Loucy (cell line): ENCODE measurements at regions not wholly inside any gene's neighbourhood (a gene's known extent, or its start where the extent isn't known, plus 50 kb on each side); places are given as distances from the start of the nearest gene placed in this dataset.

Experiments
- H2AFZ ChIP-seq: fragments of 200-600 bp; sonication (generic); 2 replicates; pipeline ENCODE4 v1.6.0; 2016; ENCODE audit warnings: antibody characterized with exemption, mild to moderate bottlenecking, low read length, moderate library complexity
- H3F3A ChIP-seq: fragments of 200-600 bp; 2 replicates; pipeline ENCODE4 v1.6.0; 2016; ENCODE audit warnings: antibody characterized with exemption, low read depth, mild to moderate bottlenecking
- H3K27me3 ChIP-seq: fragments of 200-600 bp; sonication (generic); 2 replicates; pipeline ENCODE4 v1.6.1; 2014; ENCODE audit warnings: low read length, mild to moderate bottlenecking; ENCODE audit not compliant: insufficient read depth, poor library complexity, severe bottlenecking
- H3K36me3 ChIP-seq: fragments of 200-600 bp; sonication (generic); 2 replicates; pipeline ENCODE4 v1.6.1; 2016; ENCODE audit warnings: low read length; ENCODE audit not compliant: insufficient read depth
- H3K4me1 ChIP-seq: fragments of 200-600 bp; sonication (generic); 2 replicates; pipeline ENCODE4 v1.5.1; 2014; ENCODE audit warnings: low read length, mild to moderate bottlenecking; ENCODE audit not compliant: insufficient read depth, poor library complexity, severe bottlenecking
- H3K4me2 ChIP-seq: fragments of 200-600 bp; sonication (generic); 2 replicates; pipeline ENCODE4 v1.6.0; 2014; ENCODE audit warnings: antibody characterized with exemption, low read length, low read depth, mild to moderate bottlenecking; ENCODE audit not compliant: poor library complexity, severe bottlenecking
- H3K4me3 ChIP-seq: fragments of 200-600 bp; sonication (generic); 2 replicates; pipeline ENCODE4 v1.5.1; 2014; ENCODE audit warnings: low read length, mild to moderate bottlenecking, mixed read lengths; ENCODE audit not compliant: poor library complexity, severe bottlenecking
- H3K79me2 ChIP-seq: fragments of 200-600 bp; sonication (generic); 2 replicates; pipeline ENCODE4 v1.6.1; 2014; ENCODE audit warnings: low read length; ENCODE audit not compliant: insufficient read depth
- H3K9ac ChIP-seq: fragments of 200-600 bp; sonication (generic); 2 replicates; pipeline ENCODE4 v1.6.0; 2014; ENCODE audit warnings: mild to moderate bottlenecking, low read depth, low read length, moderate library complexity; ENCODE audit not compliant: poor library complexity, severe bottlenecking
- H3K9me2 ChIP-seq: fragments of 200-600 bp; sonication (generic); replicated peaks from 2 replicates; pipeline ENCODE4 v1.6.1; 2016; ENCODE audit warnings: low read depth, low read length, mixed read lengths
- H3K9me3 ChIP-seq: fragments of 200-600 bp; sonication (generic); 2 replicates; pipeline ENCODE4 v1.6.1; 2014; ENCODE audit warnings: mild to moderate bottlenecking, antibody characterized with exemption, low read length, low read depth; ENCODE audit not compliant: insufficient read depth
- H4K20me1 ChIP-seq: fragments of 200-600 bp; sonication (generic); 2 replicates; pipeline ENCODE4 v1.6.0; 2014; ENCODE audit warnings: antibody characterized with exemption, low read length, mild to moderate bottlenecking; ENCODE audit not compliant: insufficient read depth, poor library complexity, severe bottlenecking
- EZH2phosphoT487 ChIP-seq: fragments of 200-600 bp; IDR thresholded peaks from 2 replicates; pipeline ENCODE4 v1.6.1; 2018; ENCODE audit warnings: antibody characterized with exemption, mild to moderate bottlenecking, moderate library complexity, borderline replicate concordance
- TF ChIP-seq, protein P1 (sequence below): fragments of 200-600 bp; sonication (generic); conservative IDR thresholded peaks from 2 replicates; pipeline ENCODE4 v1.5.1; 2014; ENCODE audit warnings: mild to moderate bottlenecking, antibody characterized with exemption, low read length

DNA sequence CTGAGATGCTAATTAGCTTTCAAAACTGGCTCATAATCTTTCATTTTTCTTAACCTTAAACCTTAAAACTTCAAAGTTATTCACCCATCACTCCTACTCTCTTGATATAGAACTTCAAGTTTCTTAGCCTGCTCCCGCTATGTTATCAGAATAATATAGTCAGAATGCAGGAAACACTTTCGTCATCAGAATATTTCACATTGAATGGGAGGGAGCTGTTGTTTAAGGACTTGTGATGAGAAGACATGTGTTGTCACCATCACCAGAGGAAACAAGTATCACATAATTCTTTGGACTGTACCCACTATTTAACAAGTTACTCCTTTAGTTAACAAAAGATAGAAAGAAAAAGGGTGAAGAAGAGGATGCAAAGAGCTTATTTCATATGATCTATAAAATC lies 65.0 kb upstream of the FNDC3A start:
- Histone ChIP-seq H3K4me3 (no peak overlapping the region), H2AFZ (no peak overlapping the region), H3K4me1 (no peaks in the 10 kb centered on the region), H3K9me3 (no peaks in the 10 kb centered on the region), H3K27me3 (no peaks in the 10 kb centered on the region), H3F3A (no peaks in the 10 kb centered on the region), H3K9ac (no peak overlapping the region), H4K20me1 (no peaks in the 10 kb centered on the region), H3K79me2 (no peaks in the 10 kb centered on the region), H3K9me2 (no peaks in the 10 kb centered on the region), H3K36me3 (no peaks in the 10 kb centered on the region), H3K4me2 (no peak overlapping the region)
- TF ChIP-seq EZH2phosphoT487 = no peak

DNA sequence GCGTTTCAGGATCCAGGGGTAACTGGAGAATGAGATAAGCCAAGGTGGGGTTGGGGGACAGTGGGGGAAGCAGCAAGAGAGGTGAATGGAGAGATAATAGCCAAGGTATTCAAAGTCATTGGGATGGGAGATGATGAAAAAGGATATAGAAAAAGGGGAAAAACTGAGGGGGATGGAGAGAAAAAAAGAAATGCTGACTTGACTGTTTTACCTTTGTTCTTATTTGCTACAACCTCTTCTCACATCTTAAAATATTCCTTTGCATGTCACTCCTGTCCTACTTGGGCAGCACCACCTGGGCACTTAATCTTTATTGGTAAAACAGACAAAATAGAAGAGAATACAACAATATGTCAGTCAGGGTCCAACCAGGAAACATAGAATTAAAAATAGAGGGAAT lies 56.0 kb upstream of the FNDC3A start:
- H3K79me2 ChIP-seq = no peaks in the 10 kb centered on the region
- H4K20me1 ChIP-seq = no peaks in the 10 kb centered on the region
- TF ChIP-seq EZH2phosphoT487 = no peak
- TF ChIP-seq, protein P1, sequence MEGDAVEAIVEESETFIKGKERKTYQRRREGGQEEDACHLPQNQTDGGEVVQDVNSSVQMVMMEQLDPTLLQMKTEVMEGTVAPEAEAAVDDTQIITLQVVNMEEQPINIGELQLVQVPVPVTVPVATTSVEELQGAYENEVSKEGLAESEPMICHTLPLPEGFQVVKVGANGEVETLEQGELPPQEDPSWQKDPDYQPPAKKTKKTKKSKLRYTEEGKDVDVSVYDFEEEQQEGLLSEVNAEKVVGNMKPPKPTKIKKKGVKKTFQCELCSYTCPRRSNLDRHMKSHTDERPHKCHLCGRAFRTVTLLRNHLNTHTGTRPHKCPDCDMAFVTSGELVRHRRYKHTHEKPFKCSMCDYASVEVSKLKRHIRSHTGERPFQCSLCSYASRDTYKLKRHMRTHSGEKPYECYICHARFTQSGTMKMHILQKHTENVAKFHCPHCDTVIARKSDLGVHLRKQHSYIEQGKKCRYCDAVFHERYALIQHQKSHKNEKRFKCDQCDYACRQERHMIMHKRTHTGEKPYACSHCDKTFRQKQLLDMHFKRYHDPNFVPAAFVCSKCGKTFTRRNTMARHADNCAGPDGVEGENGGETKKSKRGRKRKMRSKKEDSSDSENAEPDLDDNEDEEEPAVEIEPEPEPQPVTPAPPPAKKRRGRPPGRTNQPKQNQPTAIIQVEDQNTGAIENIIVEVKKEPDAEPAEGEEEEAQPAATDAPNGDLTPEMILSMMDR = no peak
- H3K9me2 ChIP-seq = no peaks in the 10 kb centered on the region
- H3K9me3 ChIP-seq = no peaks in the 10 kb centered on the region
- no peak overlapping the region for H3K4me2 ChIP-seq
- H2AFZ ChIP-seq = no peak overlapping the region
- H3K9ac ChIP-seq = no peak overlapping the region
- no peaks in the 10 kb centered on the region for H3F3A ChIP-seq
- no peaks in the 10 kb centered on the region for H3K27me3 ChIP-seq
- H3K4me1 ChIP-seq = no peaks in the 10 kb centered on the region
- H3K36me3 ChIP-seq = no peaks in the 10 kb centered on the region
- H3K4me3 ChIP-seq = no peak overlapping the region

DNA sequence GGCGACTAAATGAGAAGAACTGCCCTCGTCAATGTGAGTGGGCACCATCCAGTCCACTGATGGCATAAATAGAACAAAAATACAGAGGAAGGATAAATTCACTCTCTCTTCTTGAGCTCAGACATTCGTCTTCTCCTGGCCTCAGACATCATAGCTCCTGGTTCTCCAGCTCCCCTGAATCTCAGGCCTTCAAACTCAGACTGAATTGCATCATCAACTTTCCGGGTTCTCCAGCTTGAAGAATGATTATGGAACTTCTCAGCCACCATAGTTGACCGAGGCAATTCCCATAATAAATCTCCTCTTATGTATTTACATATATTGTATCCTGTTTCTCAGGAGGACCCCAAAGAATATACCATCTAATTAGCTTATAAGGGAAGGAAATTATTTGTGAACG lies 55.0 kb upstream of the FNDC3A start:
- Histone ChIP-seq H3K27me3 (no peaks in the 10 kb centered on the region), H3F3A (no peaks in the 10 kb centered on the region), H3K79me2 (no peaks in the 10 kb centered on the region), H3K4me1 (no peaks in the 10 kb centered on the region), H3K36me3 (no peaks in the 10 kb centered on the region), H2AFZ (no peak overlapping the region), H3K4me3 (no peak overlapping the region), H4K20me1 (no peaks in the 10 kb centered on the region), H3K9me3 (no peaks in the 10 kb centered on the region), H3K9ac (no peak overlapping the region), H3K9me2 (no peaks in the 10 kb centered on the region), H3K4me2 (no peak overlapping the region)
- TF ChIP-seq, protein P1 = no peak

DNA sequence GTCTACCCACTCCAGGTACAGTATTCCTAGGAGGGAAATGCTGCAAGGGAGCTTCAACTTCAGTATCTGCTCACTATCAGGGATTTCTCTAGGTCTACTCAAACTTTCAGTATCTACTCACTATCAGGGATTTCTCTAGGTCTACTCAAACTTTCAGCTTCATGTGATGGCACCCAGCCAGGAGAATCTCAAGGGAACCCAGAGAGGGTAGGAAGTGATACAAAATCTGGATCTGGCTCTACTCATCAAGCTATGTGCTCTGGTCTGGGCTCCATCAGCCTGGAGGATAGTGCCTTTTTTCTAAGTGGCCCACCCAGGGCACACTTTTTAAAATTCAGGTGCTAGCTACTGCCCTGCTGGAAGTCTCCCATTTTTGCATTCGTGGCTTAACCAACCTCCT lies 52.3 kb upstream of the FNDC3A start:
- no peaks in the 10 kb centered on the region for H3K9me3 ChIP-seq
- TF ChIP-seq, protein P1 = no peak
- no peak for TF ChIP-seq EZH2phosphoT487

More for the DNA sequence above, 52.3 kb upstream of the FNDC3A start:
- Histone ChIP-seq H3K9ac (no peak overlapping the region), H3K4me1 (no peaks in the 10 kb centered on the region), H3K36me3 (no peaks in the 10 kb centered on the region), H3K27me3 (no peaks in the 10 kb centered on the region), H3K4me2 (no peak overlapping the region), H3K79me2 (no peaks in the 10 kb centered on the region), H4K20me1 (no peaks in the 10 kb centered on the region), H2AFZ (no peak overlapping the region), H3K4me3 (no peak overlapping the region), H3F3A (no peaks in the 10 kb centered on the region), H3K9me2 (no peaks in the 10 kb centered on the region)
